Myocyte (in vitro differentiated cells): ENCODE measurements at regions not wholly inside any gene's neighbourhood (a gene's known extent, or its start where the extent isn't known, plus 50 kb on each side); places are given as distances from the start of the nearest gene placed in this dataset.

Experiments
- DNase-seq: peaks from one replicate; pipeline ENCODE4 v3.0.0-alpha.2; 2012; ENCODE audit warnings: low read depth

- peak; percentile 60 for DNase-seq
Measured at GRCh38 chr18:10301831-10302483, 152.5 kb upstream of the APCDD1 start.

- no peak for DNase-seq
Measured at GRCh38 chr18:10303171-10303570, 151.3 kb upstream of the APCDD1 start.

- peak; percentile 68 for DNase-seq
Measured at GRCh38 chr18:10304853-10305252, 149.6 kb upstream of the APCDD1 start.

GRCh38 chr18:10306779-10307178 is 147.7 kb upstream of the APCDD1 start:
- no peak for DNase-seq

GRCh38 chr18:10308154-10308553 is 146.3 kb upstream of the APCDD1 start:
- DNase-seq, result no peak

- no peak for DNase-seq
Measured at GRCh38 chr18:10310626-10311025, 143.8 kb upstream of the APCDD1 start.

- DNase-seq, result peak; percentile 82
Measured at GRCh38 chr18:10312326-10313015, 142.0 kb upstream of the APCDD1 start.

GRCh38 chr18:10313016-10313342 is 141.5 kb upstream of the APCDD1 start:
- DNase-seq, result no peak

- DNase-seq, result no peak
Measured at GRCh38 chr18:10314066-10314465, 140.4 kb upstream of the APCDD1 start.

- no peak for DNase-seq
Measured at GRCh38 chr18:10315522-10315921, 138.9 kb upstream of the APCDD1 start.

GRCh38 chr18:10316778-10317177 is 137.7 kb upstream of the APCDD1 start:
- no peak for DNase-seq

- no peak for DNase-seq
Measured at GRCh38 chr18:10317864-10318690, 136.4 kb upstream of the APCDD1 start.

- no peak for DNase-seq
Measured at GRCh38 chr18:10318691-10318970, 135.8 kb upstream of the APCDD1 start.

GRCh38 chr18:10319026-10319425 is 135.4 kb upstream of the APCDD1 start:
- no peak for DNase-seq

- DNase-seq, result no peak
Measured at GRCh38 chr18:10319914-10320600, 134.4 kb upstream of the APCDD1 start.

GRCh38 chr18:10320791-10321190 is 133.6 kb upstream of the APCDD1 start:
- DNase-seq, result peak; percentile 50

- no peak for DNase-seq
Measured at GRCh38 chr18:10321576-10321975, 132.9 kb upstream of the APCDD1 start.

GRCh38 chr18:10322004-10322403 is 132.4 kb upstream of the APCDD1 start:
- no peak for DNase-seq

- DNase-seq, result peak; percentile 69
Measured at GRCh38 chr18:10322435-10322834, 132.0 kb upstream of the APCDD1 start.

GRCh38 chr18:10329101-10329500 is 125.3 kb upstream of the APCDD1 start:
- peak; percentile 62 for DNase-seq

GRCh38 chr18:10330428-10330827 is 124.0 kb upstream of the APCDD1 start:
- DNase-seq, result no peak

GRCh38 chr18:10332452-10332851 is 122.0 kb upstream of the APCDD1 start:
- DNase-seq, result no peak
